WI38 (cell line): ENCODE measurements at regions not wholly inside any gene's neighbourhood (a gene's known extent, or its start where the extent isn't known, plus 50 kb on each side); places are given as distances from the start of the nearest gene placed in this dataset.

Source experiments
- H3K4me3 ChIP-seq: 2 replicates; pipeline ENCODE4 v1.5.1; 2011; ENCODE audit warnings: low read depth, mild to moderate bottlenecking, control low read depth, low read length
- CTCF ChIP-seq: IDR thresholded peaks from 2 replicates; pipeline ENCODE4 v1.5.1; 2012; ENCODE audit warnings: low read depth, mild to moderate bottlenecking, control low read depth, low read length

DNA sequence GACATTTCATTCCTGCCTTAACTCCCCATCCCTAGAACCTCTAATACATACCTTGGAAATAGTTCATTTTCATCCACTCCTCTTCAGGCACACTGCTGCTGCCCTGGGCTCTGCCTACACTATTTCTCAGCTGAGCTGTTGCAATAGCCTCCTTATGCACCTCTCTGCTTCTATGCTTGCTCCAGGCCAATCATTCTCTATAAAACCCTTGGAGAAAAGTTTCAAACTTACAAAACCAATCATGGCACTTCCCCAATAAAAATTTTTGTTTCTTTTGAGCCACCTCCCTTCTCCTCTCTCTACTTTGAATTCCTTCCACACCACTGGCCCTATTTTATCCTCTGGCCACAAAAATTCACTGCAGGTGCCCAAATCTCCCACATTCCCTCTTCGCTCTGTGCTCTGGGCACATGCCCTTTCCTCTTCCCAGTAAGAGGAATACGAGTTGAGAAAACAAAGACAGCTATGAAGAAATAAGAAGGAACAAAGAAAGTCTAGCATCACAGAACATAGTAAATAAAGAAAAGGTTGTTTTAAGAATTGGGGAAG lies 301.4 kb downstream of the ELAVL2 start:
- no peak overlapping the region for H3K4me3 ChIP-seq
- TF ChIP-seq CTCF: no peak

- no peak overlapping the region for H3K4me3 ChIP-seq
- TF ChIP-seq CTCF: no peak
Measured at GRCh38 chr9:23526806-23527205, 299.2 kb downstream of the ELAVL2 start.

- no peak for TF ChIP-seq CTCF
- no peak overlapping the region for H3K4me3 ChIP-seq
Measured at GRCh38 chr9:23532282-23532681, 293.8 kb downstream of the ELAVL2 start.

DNA sequence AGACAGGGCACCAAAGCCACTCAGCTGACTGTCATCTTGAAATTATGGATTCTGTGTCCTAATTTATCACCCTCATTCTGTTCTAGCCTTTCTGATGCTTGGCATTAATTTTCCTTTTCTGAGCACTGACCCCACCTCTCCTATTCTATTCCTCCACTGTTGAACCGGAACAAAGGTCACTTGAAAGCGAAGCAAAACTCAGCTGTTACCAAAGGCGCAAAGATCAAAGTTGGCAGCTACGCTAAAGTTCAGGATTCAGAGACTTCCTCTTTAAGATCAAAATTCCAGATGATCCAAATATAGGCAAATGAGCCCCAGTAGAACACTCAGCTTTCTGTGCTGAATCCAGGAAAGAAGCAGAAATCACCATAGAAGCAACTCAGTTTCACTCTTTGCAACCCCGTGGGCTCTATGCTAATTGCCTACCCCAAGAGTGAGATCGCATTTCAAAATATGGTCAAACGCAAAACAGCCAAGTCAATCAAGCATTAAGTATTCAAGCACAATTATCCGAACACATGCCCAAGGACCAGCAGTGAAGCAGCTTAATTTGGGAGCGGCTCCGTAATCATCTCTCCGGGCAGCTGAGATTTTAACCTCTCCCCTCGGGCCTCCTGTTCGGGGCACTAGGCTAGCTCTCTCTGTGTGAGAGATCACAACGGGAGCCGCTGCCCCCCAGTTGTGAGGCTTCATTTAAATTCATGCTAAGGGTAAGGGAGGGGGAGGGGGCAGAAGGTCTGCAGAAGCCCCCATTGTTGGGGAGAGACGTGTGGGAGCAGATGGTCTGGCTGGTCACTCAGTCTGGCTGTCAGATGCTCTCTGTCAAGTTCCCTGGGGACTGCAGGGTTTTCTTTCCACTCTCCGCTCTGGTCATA lies 288.6 kb downstream of the ELAVL2 start:
- no peak for TF ChIP-seq CTCF
- H3K4me3 ChIP-seq: no peak overlapping the region

- no peak overlapping the region for H3K4me3 ChIP-seq
Measured at GRCh38 chr9:23538067-23538402, 288.0 kb downstream of the ELAVL2 start.

DNA sequence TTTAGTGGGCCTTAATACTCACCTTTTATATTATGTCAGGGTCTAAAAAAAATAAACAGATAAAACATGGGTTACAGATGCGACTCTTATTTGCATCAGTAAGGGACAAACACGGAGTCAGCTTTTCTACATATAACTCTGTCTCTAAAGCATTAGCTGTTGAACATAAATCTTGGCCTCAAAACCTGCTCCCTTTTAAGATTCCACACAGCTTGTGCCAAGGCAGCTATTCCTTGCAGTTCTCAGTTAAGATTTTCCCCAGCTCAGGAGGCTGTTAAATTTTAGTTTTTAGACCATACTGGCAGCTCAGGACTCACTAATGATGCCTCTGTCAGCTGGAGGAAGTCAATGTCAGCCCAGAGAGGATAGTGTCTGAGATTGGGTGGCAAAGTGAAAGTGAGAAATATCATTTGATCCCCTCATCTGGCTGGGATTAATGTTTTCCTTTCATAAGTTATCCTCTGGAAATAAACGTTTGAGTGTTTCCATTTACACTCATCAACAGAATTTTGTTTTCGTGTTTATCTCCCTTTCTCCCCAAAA lies 287.5 kb downstream of the ELAVL2 start:
- no peak overlapping the region for H3K4me3 ChIP-seq
- TF ChIP-seq CTCF: no peak

More at GRCh38 chr9:23538067-23538402, 288.0 kb downstream of the ELAVL2 start:
- no peak for TF ChIP-seq CTCF

- TF ChIP-seq CTCF: no peak
- no peak overlapping the region for H3K4me3 ChIP-seq
Measured at GRCh38 chr9:23539311-23539710, 286.7 kb downstream of the ELAVL2 start.
